ENCODE measurements at regions not wholly inside any gene's neighbourhood (a gene's known extent, or its start where the extent isn't known, plus 50 kb on each side); places are given as distances from the start of the nearest gene placed in this dataset.

DNA sequence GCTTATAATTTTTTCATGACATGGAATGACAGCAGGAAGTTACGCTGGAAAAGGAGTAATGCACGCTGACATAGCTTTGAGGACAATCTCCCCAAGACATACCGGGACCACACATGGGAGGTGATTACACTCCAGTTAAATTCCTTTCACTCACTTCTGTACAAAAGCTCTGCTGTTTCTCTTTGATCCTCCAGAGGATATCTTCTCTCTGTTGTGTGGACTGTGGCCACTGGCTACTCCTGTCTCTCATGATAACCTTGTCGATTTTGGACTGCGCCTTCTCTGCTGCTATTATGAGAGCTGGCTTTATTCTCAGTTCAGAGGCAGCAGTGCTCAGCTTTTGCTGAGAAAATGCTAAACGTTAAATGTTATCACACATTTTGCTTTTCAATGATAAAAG is 464.6 kb downstream of the FGF9 start:
- DNase-seq, result no peak

DNA sequence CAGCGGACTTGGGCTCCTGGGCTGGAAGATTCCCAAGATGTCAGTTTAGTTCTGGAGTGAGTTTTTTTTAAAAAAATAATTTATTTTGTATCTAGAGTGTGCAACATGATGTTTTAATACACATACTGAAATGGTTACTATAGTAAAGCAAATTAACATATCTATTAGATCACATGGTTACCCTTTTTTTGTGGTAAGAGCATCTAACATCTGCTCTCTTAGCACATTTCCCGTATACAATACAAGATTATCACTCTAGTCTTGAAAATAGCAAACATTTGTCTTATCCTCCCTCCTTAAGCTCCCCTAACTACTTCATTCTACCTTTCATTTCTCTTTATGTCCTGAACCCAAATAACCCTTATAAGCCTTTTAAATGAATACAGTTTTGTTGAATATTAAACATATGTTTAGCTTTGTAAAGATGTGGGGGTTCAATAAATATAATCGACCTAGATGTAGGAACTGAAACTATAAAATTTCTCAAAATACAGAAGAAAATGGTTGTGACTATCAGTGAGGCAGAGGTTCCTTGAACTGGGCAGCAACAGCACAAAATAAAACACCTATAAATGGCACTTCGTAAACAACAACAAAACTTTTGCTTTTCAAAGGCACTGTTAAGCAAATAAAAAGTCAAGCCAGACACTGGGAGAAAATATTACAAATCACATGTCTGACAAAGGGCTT is 466.6 kb downstream of the FGF9 start:
- no peak for DNase-seq

GRCh38 chr13:22138947-22139346 is 468.1 kb downstream of the FGF9 start:
- no peak for DNase-seq

DNA sequence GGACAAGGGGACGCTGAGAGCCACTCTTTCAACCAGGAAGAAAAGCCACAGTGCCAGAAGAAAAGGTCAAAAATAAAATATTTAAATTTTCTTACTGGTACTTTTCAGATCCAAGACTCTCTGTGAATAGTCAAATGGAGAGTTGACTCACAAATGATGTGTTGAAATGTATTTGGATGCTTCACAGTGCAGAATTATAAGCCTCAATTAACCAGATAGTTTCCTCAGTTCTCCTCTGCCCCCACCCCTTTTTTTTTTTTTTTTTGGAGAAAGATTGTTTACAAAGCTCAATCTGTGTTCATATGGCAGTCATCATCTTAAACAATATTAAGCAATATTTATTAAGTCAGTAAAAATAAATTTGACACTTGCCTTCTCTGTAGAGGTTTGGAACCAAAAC is 470.8 kb downstream of the FGF9 start:
- DNase-seq, result no peak

GRCh38 chr13:22143671-22144070 is 472.8 kb downstream of the FGF9 start:
- DNase-seq, result no peak

- DNase-seq, result no peak
These were observed 473.9 kb downstream of the FGF9 start for GRCh38 chr13:22144806-22145205.

DNA sequence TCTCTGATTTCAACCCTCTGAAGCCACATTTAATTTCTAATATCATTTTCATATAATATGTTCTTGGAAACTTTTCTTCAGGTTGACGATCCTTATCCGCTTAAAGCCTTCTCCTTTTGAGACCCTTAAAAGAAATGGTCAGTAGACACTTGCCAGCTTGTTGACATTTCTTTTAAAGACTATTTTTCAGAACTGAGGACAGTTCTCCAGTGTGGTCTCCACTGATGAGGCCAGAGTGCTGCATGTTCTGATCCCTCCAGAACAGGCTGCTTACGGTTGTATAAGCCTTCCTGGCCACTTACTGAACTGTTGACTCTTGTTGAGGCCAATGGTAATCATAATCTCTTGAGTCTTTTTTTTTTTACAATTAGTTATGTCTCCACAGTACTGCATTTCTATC is 477.3 kb downstream of the FGF9 start:
- no peak for DNase-seq

DNA sequence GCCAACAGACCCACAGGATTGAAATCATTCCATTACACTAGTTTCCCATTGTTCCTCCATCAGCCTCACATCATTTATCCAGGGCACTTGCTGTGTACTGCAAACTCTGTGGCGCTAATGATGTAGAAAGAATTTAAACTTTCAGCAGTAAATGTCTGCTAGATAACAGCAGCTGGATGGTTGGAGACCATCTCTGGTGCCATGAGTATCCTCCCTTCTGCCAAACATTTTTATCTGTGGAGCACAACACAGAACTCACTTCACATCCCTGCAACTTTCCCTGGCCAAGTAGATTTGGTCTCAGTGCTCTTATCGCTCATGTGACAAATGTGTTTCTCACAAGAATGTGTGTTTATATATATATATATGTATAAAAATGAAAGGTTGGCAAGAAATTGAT is 481.9 kb downstream of the FGF9 start:
- DNase-seq, result no peak

DNA sequence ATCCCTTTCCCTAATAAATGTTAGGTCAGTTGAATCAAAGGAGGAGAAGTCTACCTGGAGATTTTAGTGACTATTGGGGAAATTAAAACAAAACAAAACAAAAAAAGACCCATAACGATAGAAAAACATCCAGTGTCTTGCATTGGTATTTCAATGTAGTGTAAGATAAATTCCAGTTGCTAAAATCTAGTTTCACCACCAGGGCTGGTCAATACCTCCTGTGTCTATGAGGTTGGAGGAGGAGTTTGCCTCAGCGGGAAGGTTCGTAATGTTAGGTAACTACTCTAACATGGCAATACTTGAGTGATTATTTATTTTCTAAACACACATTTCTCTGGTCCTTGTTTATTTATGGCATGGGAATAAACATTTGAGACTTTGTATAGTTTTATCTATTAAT is 483.2 kb downstream of the FGF9 start:
- DNase-seq, result no peak

GRCh38 chr13:22161871-22162270 is 491.0 kb downstream of the FGF9 start:
- DNase-seq, result no peak

DNA sequence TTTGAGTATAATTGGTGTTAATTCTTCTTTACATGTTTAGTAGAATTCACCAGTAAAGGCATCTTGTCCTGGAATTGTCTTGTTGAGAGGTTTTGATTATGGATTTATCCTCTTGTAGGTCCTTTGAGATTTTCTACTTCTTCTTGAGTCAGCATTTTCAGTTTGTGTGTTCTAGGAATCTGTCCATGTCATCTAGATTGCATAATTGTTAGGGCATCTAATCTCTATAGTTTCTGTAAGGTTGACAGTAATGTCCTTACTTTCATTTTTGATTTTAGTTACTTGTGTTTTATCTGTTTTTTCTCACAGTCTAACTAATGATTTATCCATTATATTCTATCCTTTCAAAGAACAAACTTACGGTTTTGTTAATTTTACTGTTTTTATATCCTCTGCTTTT is 492.0 kb downstream of the FGF9 start:
- no peak for DNase-seq

- DNase-seq, result no peak
These were observed 497.7 kb downstream of the FGF9 start for GRCh38 chr13:22168437-22169190.

- DNase-seq, result no peak
These were observed 498.6 kb downstream of the FGF9 start for GRCh38 chr13:22169473-22169872.

- peak; percentile 81 for DNase-seq
These were observed 502.7 kb downstream of the FGF9 start for GRCh38 chr13:22173610-22174009.

GRCh38 chr13:22175241-22175640 is 504.4 kb downstream of the FGF9 start:
- DNase-seq, result no peak

DNA sequence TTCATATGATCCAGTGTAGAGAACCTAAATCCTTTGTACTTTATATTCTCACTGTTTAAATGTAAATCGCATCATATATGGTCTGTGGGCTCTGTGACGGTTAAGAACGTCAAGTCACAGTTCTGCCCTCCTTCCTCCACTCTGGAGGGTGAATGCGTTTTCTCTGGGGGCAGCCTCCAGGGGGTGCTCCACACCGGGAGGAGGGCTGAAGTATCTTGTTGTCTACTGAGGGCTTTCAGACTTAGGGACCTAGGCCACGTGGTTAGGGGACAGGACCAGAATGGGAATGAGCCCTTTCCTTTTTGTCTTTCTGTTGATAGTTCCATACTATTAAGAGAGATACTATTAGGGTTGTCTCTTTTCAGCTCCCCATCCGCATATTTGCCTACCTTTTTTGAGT is 504.9 kb downstream of the FGF9 start:
- DNase-seq, result no peak

DNA sequence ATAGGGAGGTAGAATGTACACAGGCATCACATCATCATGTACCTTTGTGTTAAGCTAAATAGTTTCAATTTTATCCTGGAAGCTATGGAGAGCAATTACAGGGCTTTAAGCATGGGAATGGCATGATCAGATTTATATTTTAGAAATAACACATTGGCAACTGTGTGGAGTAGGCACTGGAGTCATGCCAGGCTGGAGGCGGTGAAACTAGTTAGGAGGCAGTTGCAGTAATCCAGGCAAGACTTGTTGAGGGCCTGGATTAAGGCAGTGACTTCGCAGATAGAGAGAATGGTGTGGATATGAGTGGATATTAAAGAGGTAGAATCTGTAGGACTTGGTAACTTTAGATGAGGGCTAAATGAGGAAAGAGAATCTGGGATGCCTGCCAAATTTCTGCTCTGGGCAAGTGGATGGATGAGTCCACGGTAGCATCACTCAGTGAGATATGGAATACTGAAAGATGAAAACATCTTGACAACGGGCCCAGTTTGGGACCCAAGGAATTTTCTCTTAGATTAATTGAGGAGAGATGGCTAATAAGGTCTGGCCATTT is 506.2 kb downstream of the FGF9 start:
- peak; percentile 22 for DNase-seq

DNA sequence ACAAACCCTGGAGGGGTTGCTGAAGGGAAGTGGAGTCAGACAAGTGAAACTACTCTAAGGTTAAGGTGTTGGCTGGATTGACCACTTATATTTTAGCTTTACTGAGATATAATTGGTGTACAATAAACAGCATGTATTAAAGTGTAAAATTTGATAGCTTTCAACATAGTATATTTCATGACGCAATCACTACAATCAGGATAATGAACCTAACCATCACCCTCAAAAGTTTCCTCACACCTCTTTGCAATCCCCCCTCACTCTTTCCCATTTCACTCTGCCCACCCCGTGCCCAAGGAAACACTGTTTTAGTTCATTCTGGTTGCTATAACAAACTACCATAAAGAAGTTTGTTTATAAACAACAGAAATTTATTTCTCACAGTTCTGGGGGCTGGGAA is 508.0 kb downstream of the FGF9 start:
- no peak for DNase-seq

- no peak for DNase-seq
These were observed 516.5 kb downstream of the FGF9 start for GRCh38 chr13:22187329-22187728.

DNA sequence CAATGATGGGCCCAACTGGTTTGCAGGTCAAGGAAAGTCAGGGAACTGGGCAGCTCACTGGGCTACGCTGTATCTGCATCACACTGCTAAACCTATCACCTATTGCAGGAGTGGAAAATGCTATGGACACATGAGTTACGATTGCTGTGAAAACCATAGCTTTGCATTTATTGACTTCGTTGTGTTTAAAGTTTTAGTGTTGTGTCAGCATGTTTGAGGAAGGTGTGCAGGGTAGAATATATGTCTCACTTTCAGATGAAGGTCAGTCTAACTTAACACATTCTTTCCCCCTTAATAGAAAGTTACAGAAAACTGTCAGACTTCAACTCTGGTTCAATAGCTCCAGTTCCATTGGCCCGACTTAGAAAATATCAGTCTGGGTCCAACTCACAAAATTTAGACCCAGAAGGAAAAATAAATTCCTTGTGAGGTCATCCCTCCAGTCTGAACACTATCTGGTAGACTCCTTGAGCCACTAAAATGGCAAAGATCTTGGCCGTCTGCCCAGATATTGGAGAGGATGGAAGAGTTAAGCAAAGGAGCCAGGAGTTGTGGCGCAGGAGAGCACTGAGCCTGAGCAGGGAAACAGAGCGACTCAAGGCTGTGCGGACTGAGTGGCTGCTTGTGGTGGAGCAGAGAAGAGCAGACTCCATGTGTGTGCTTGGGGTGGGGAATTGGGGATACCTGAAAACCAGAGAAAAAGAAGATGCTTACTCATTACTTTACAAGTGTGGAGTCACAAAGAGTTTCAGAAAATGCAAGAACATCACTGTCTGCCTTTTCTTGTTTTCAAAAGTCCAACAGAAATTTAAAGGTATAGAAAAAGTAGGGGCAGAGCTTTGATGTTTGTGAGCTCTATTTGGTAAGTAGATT is 518.5 kb downstream of the FGF9 start:
- DNase-seq, result no peak

DNA sequence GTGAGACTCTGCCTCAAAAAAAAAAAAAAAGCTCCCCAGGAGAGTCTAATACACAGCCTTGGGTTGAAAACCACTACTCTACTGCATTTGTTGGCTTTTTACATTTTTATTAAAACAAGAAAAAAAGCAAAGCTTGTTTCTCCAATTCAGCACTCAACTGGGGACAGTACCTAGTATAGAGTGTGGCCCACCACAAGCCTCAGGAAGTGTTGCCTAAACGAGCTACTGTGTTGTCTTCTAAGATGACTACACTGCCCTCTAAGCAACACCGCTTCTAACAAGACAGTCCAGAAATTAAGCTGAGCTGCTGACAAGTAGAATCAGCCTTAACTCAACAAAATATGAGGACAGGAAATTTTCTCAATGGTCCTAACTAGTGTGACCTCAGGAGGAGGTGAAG is 522.2 kb downstream of the FGF9 start:
- DNase-seq, result no peak

GRCh38 chr13:22194106-22194805 is 523.4 kb downstream of the FGF9 start:
- DNase-seq, result no peak

DNA sequence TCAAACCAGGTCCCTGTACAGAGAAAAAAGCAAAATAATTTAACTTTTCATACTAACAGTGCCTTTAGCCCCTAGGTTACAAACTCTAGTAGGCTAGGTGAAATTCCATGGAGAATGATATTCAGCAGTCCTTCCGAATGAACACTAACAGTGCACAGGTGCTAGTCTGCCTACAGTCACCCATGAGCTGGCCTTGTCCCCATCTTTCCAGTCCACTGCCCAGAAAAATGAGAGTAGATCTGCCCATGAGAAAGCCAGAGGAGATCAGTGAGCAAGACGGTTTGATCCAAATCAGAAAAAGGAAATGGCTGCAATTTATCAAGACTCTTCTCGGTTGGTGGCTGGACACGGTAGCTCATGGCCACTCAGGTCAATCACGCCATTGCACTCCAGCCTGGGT is 524.9 kb downstream of the FGF9 start:
- no peak for DNase-seq
